Nephron progenitor cell (in vitro differentiated cells): ENCODE measurements at regions not wholly inside any gene's neighbourhood (a gene's known extent, or its start where the extent isn't known, plus 50 kb on each side); places are given as distances from the start of the nearest gene placed in this dataset.

Experiments used
- DNase-seq: peaks from one replicate; pipeline ENCODE4 v3.0.0; 2021
- H3K27ac Mint-ChIP-seq: 2 replicates; pipeline ENCODE4 v1.8.0; 2021; ENCODE audit warnings: mild to moderate bottlenecking, moderate library complexity, mixed read lengths
- H3K27me3 Mint-ChIP-seq: 2 replicates; pipeline ENCODE4 v1.8.0; 2021; ENCODE audit warnings: mild to moderate bottlenecking, low read depth, mixed read lengths; ENCODE audit not compliant: poor library complexity
- H3K36me3 Mint-ChIP-seq: 2 replicates; pipeline ENCODE4 v1.8.0; 2021; ENCODE audit warnings: low read depth, mixed read lengths
- H3K4me1 Mint-ChIP-seq: 2 replicates; pipeline ENCODE4 v1.8.0; 2021; ENCODE audit warnings: mixed read lengths
- H3K4me3 Mint-ChIP-seq: 2 replicates; pipeline ENCODE4 v1.8.0; 2021; ENCODE audit warnings: mild to moderate bottlenecking, moderate library complexity, mixed read lengths
- H3K9me3 Mint-ChIP-seq: 2 replicates; pipeline ENCODE4 v1.8.0; 2021; ENCODE audit warnings: mild to moderate bottlenecking, moderate library complexity, mixed read lengths
- CTCF ChIP-seq: fragments of 200-600 bp; sonication (generic); IDR thresholded peaks from 2 replicates; pipeline ENCODE4 v1.5.0; 2021; ENCODE audit warnings: antibody characterized with exemption

DNA sequence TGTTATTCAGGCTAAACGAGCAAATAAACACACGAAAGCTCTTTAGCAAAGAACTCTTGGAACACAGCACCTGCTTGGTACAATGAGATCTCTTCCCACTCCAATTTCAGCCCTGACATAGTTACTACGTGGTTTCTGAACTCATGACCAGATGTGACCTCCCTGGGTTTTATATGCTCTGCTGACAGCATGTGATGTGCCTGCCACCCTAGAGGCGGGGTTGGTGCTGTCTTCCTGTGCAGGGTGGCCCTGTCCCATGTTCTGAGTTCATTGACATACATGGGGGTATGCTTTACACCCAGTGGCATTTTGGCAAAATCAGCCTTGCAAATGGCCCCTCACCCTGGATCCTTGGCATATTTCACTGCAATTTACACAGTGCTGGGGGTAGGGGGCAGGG lies 475.3 kb upstream of the ZFHX3 start:
- Mint-ChIP-seq H3K36me3 (no peaks in the 10 kb centered on the region), H3K4me1 (peaks cover 13% of the 10 kb centered on the region), H3K9me3 (no peaks in the 10 kb centered on the region), H3K4me3 (no peak overlapping the region), H3K27ac (no peak overlapping the region), H3K27me3 (peaks cover 6% of the 10 kb centered on the region)
- DNase-seq: no peak
- no peak for TF ChIP-seq CTCF

GRCh38 chr16:73521499-73521898 lies 473.6 kb upstream of the ZFHX3 start:
- H3K27me3 Mint-ChIP-seq: peaks cover 7% of the 10 kb centered on the region
- H3K27ac Mint-ChIP-seq: no peak overlapping the region
- DNase-seq: no peak
- TF ChIP-seq CTCF: no peak
- no peak overlapping the region for H3K4me3 Mint-ChIP-seq
- no peaks in the 10 kb centered on the region for H3K9me3 Mint-ChIP-seq
- peaks cover 11% of the 10 kb centered on the region for H3K4me1 Mint-ChIP-seq
- no peaks in the 10 kb centered on the region for H3K36me3 Mint-ChIP-seq

DNA sequence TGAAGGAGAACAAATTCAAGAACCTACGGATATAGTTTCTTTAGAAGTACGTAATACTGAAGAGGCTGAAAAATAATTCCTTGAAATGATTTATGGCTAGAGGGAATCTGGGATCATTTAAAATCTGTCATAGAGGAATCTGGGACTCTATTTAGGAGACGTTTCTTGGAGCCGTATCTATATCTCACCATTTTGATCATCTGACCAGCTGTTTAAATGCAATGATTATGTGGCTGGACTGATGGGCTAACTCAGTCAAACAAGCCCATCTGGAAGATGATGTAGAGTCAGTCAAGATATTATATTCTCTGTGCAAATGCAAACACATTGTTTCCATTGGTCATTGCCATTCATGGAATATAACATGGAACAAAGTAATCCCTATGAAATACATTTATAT lies 467.7 kb upstream of the ZFHX3 start:
- Mint-ChIP-seq H3K9me3 (no peaks in the 10 kb centered on the region), H3K27ac (no peak overlapping the region), H3K27me3 (peaks cover 12% of the 10 kb centered on the region), H3K4me3 (no peak overlapping the region), H3K4me1 (peaks cover 11% of the 10 kb centered on the region), H3K36me3 (no peaks in the 10 kb centered on the region)
- no peak for DNase-seq
- TF ChIP-seq CTCF: no peak

DNA sequence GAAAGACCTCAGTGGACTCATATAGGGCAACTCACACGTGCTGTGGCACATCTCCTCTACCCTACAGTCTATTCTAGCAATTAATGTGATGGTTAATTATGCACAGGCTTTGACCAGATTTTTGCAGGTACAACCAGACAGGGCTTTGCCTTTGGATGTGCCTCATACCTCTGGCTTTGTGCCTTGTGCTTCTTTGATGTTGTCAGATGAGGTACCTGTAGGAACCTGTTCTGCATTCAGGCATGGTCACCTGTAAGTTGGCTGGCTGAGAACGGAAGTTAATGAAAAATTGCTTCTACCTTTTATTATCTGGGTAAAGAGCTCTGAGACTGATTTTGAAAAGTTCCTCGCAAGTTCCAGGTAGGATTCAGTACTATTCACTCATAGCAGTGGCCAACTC lies 462.9 kb upstream of the ZFHX3 start:
- Mint-ChIP-seq H3K27me3 (peaks cover 15% of the 10 kb centered on the region), H3K4me1 (peaks cover 18% of the 10 kb centered on the region), H3K4me3 (no peak overlapping the region), H3K36me3 (no peaks in the 10 kb centered on the region), H3K9me3 (no peaks in the 10 kb centered on the region), H3K27ac (no peak overlapping the region)
- no peak for DNase-seq
- no peak for TF ChIP-seq CTCF

DNA sequence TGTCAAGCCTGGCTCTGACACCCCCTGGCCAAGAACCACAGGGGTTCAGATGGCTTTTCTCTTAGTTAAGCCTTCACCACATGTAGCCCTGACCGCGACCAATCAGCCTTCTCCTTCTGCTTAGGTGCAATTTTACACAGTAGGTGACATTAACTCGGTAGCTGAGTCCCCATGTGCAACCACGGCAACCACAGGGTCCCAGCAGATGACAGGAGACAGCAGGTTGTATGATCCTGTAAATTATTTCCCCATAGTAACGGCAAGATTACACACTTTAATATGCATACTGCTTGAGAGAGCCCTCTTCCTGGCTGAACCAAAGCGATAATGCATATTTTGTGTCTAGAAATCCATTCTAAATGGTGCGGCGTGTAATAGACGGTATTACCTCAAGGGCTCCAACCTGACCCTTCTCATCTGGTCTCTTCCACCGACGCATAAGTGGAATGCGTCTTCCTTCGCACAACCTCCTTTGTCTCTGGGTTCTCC lies 458.7 kb upstream of the ZFHX3 start:
- Mint-ChIP-seq H3K4me1 (peaks cover 22% of the 10 kb centered on the region), H3K27me3 (peaks cover 10% of the 10 kb centered on the region), H3K36me3 (no peaks in the 10 kb centered on the region), H3K9me3 (no peaks in the 10 kb centered on the region), H3K27ac (no peak overlapping the region), H3K4me3 (no peak overlapping the region)
- TF ChIP-seq CTCF: no peak
- no peak for DNase-seq

GRCh38 chr16:73505577-73505976 lies 457.6 kb upstream of the ZFHX3 start:
- H3K9me3 Mint-ChIP-seq: no peaks in the 10 kb centered on the region
- H3K27me3 Mint-ChIP-seq: peaks cover 10% of the 10 kb centered on the region
- no peak overlapping the region for H3K4me3 Mint-ChIP-seq
- H3K4me1 Mint-ChIP-seq: peaks cover 18% of the 10 kb centered on the region
- H3K36me3 Mint-ChIP-seq: no peaks in the 10 kb centered on the region
- no peak for TF ChIP-seq CTCF
- no peak for DNase-seq
- H3K27ac Mint-ChIP-seq: no peak overlapping the region
